ENCODE measurements at regions not wholly inside any gene's neighbourhood (a gene's known extent, or its start where the extent isn't known, plus 50 kb on each side); places are given as distances from the start of the nearest gene placed in this dataset.

DNA sequence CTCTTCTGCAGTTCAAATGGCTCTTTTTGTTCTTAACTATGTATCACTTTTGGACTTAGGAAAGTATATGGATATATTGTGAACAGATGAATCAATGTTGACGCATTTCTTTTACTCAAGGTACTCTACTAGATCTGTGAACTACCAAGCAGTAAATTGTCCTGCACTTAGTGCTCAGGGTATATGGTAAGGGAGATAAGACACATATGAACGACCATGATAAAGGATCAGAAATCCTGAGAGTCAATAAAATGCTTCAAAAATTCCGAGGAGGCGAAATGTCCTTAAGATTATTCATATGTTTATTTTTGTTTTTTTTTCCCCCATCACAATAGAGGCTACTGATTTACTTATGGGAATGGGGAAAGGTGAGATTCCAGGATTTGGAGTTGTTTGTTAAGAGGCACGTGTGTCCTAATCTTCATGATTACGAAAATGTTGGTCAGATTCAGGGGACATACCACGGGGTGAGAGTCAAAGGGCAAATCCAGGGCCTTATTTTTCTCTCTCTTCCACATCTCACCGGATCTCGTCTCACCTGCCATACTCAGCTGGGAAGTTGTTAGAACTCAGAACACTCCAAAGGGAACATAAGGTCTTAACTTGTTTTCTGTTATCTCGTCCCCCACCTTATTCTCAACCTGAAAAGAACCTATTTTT lies 475.1 kb upstream of the TBL1XR1 start:
- Histone ChIP-seq H3K9me3 (no peaks in the 10 kb centered on the region), H3K4me3 (no peak overlapping the region), H3K27me3 (no peaks in the 10 kb centered on the region), H3K4me1 (peaks cover 0 to 16% (median 8%) of the 10 kb centered on the region in 4 donors), H3K36me3 (no peaks in the 10 kb centered on the region), H3K27ac (no peak overlapping the region)
- intact Hi-C loops (cut with DNase I; ENCODE audit: low total_unique reads): no loop called here
- TF ChIP-seq, protein P1, sequence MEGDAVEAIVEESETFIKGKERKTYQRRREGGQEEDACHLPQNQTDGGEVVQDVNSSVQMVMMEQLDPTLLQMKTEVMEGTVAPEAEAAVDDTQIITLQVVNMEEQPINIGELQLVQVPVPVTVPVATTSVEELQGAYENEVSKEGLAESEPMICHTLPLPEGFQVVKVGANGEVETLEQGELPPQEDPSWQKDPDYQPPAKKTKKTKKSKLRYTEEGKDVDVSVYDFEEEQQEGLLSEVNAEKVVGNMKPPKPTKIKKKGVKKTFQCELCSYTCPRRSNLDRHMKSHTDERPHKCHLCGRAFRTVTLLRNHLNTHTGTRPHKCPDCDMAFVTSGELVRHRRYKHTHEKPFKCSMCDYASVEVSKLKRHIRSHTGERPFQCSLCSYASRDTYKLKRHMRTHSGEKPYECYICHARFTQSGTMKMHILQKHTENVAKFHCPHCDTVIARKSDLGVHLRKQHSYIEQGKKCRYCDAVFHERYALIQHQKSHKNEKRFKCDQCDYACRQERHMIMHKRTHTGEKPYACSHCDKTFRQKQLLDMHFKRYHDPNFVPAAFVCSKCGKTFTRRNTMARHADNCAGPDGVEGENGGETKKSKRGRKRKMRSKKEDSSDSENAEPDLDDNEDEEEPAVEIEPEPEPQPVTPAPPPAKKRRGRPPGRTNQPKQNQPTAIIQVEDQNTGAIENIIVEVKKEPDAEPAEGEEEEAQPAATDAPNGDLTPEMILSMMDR (IDR thresholded peaks at IDR 0.05): no peak
- no peak for DNase-seq

DNA sequence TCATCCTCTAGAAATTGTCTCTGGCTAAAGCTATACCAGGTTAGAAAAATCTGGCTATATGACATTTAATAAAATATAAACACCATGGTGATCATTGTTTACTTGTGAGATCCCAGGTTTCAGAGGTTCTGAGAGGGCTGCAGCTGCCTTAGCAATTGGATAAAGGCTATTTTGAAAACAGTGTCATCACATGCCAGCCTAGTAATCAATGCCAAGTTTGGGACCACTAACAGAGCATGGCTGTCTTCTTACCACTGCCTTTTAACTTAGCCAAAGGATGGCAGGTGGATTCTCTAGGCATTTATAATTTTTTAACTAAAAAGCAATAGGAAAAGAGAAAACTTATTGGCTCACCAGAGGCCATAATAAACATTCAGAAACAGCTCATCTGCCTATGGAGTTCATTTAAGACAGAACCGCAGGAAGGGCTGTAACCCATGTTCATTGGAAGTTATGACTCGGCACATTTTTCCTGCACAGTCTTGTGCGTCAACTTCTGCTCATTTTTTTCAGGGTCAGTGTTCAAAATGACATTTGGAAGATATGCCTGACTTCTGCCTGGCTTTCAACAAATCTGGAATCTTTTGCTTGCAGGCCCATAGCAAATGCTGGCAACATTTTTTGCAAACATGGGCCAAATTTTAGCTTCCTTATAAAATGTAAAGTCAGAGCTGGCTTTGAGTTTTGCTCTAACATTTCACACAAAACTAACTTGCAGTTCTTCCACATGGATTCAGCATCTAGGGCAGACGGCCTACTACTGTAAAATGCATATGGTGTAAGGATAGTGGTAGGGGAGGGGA lies 476.0 kb upstream of the TBL1XR1 start:
- TF ChIP-seq, protein P1 (IDR thresholded peaks at IDR 0.05): no peak
- H3K4me3 ChIP-seq: no peak overlapping the region
- no peak overlapping the region for H3K27ac ChIP-seq
- no peaks in the 10 kb centered on the region for H3K9me3 ChIP-seq
- H3K4me1 ChIP-seq: peaks cover 0 to 16% (median 8%) of the 10 kb centered on the region in 4 donors
- no peaks in the 10 kb centered on the region for H3K27me3 ChIP-seq
- intact Hi-C loops (cut with DNase I; ENCODE audit: low total_unique reads): no loop called here
- no peaks in the 10 kb centered on the region for H3K36me3 ChIP-seq
- DNase-seq: peak in 1 of 2 donors; percentile 23

DNA sequence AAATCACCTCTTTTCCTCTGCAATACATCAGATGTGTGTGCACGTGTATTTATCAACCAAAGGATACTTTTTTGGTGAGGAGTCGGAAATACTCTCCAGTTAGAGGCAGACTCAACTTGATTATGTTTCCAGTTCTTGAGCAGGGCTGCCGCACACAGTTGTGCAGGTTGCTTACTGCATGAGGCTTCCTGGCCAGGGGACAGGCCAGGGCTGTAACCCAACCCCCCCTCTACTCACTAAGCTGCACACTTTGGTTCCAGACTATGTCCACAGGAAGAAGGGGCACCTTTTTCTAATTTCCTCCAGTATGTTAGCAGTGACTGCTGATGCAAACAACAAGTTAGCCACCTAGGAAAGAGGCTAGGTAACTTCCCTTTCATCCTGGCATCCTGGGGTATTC lies 476.9 kb upstream of the TBL1XR1 start:
- intact Hi-C loops (cut with DNase I; ENCODE audit: low total_unique reads): no loop called here
- Histone ChIP-seq H3K27ac (no peak overlapping the region), H3K9me3 (no peaks in the 10 kb centered on the region), H3K4me3 (no peak overlapping the region), H3K4me1 (peaks cover 0 to 16% (median 8%) of the 10 kb centered on the region in 4 donors), H3K27me3 (no peaks in the 10 kb centered on the region), H3K36me3 (no peaks in the 10 kb centered on the region)
- TF ChIP-seq, protein P1 (IDR thresholded peaks at IDR 0.05): no peak
- no peak for DNase-seq

DNA sequence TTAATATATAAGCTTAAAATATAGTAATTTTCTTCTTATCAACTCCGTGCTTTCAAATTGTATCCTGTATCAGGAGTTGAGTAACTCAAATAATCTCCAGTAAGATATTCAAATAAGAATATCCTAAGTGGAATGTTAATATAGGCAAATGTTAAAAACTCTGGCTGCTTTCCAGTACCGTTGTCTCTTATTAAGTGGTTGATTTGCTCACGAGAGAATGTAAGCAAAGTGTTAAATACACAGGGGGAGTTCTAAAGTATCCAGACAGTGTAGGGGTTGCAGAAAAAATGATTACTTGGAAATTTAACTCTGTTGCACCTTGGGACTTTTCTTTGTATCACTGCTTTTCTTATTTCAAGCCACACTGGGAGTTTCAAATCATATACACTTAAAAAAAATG lies 478.9 kb upstream of the TBL1XR1 start:
- H3K4me1 ChIP-seq: peaks cover 0 to 22% (median 9%) of the 10 kb centered on the region in 4 donors
- no peaks in the 10 kb centered on the region for H3K36me3 ChIP-seq
- TF ChIP-seq, protein P1 (IDR thresholded peaks at IDR 0.05): no peak
- intact Hi-C loops (cut with DNase I; ENCODE audit: low total_unique reads): no loop called here
- no peak overlapping the region for H3K4me3 ChIP-seq
- no peak for DNase-seq
- H3K9me3 ChIP-seq: no peaks in the 10 kb centered on the region
- no peak overlapping the region for H3K27ac ChIP-seq
- no peaks in the 10 kb centered on the region for H3K27me3 ChIP-seq

DNA sequence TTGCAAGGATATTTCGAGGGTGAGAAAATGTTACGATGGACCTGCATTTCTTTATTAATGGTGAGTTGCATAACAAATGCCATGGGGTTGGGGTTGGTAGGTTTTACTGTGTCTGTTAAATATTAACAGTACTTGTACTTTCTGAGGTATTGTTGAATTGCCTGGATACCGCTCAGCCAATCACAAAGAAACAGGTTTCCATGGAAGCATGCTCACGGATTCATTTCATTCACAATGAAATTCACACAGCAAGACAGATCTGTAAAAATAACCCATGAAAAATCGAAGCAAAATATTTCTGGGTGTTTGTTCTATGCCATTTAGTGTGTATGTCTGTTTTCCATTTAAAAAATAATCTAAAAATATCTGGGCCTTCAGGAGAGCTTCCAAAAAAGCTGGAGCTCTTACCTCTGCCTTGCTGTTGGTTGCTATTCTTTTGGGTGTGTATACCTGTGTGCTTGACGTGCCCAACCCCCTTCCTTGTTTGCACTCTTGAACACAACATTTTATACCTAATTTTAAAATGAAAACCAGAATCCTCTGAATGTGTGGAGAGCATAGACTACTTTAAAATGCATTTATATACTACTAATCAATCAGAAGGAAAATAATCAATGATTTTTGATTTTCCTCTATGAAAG lies 479.8 kb upstream of the TBL1XR1 start:
- Histone ChIP-seq H3K27me3 (no peaks in the 10 kb centered on the region), H3K36me3 (no peaks in the 10 kb centered on the region), H3K9me3 (no peaks in the 10 kb centered on the region), H3K4me3 (no peak overlapping the region), H3K4me1 (peaks cover 0 to 22% (median 11%) of the 10 kb centered on the region in 4 donors), H3K27ac (no peak overlapping the region)
- no peak for DNase-seq
- TF ChIP-seq, protein P1 (IDR thresholded peaks at IDR 0.05): no peak
- intact Hi-C loops (cut with DNase I; ENCODE audit: low total_unique reads): no loop called here
